ENCODE measurements at regions not wholly inside any gene's neighbourhood (a gene's known extent, or its start where the extent isn't known, plus 50 kb on each side); places are given as distances from the start of the nearest gene placed in this dataset.

GRCh38 chr6:66623050-66623449 lies 916.0 kb upstream of the EYS start:
- CTCF ChIA-PET, result interaction anchor here (1.0 kb wide), 1 partner anchor 39 kb away, joined by 4 read pairs; no protein-coding TSS in a partner anchor
- H3K27ac ChIP-seq (ENCODE audit: extremely low read depth, low read depth, low read length), result no peak overlapping the region

GRCh38 chr6:66605971-66606370 lies 898.9 kb upstream of the EYS start:
- no peak for TF ChIP-seq YY2 (tag by site-specific recombination; IDR thresholded peaks at IDR 0.05)
- no peak for TF ChIP-seq WT1 (tag by site-specific recombination; IDR thresholded peaks at IDR 0.05)
- TF ChIP-seq ZNF2 (tag by site-specific recombination; IDR thresholded peaks at IDR 0.05), result no peak
- TF ChIP-seq ZNF530 (tag by site-specific recombination; IDR thresholded peaks at IDR 0.05; ENCODE audit: low read depth), result no peak
- no peak for TF ChIP-seq ZNF280D (tag by site-specific recombination; IDR thresholded peaks at IDR 0.05)
- no peak for TF ChIP-seq ZBTB44 (tag by site-specific recombination; IDR thresholded peaks at IDR 0.05)
- TF ChIP-seq SCRT1 (tag by site-specific recombination; IDR thresholded peaks at IDR 0.05; ENCODE audit: borderline replicate concordance), result no peak
- TF ChIP-seq PRDM1 (tag by site-specific recombination; IDR thresholded peaks at IDR 0.05), result no peak
- TF ChIP-seq ZNF837 (tag by site-specific recombination; IDR thresholded peaks at IDR 0.05), result no peak
- TF ChIP-seq, protein P1, sequence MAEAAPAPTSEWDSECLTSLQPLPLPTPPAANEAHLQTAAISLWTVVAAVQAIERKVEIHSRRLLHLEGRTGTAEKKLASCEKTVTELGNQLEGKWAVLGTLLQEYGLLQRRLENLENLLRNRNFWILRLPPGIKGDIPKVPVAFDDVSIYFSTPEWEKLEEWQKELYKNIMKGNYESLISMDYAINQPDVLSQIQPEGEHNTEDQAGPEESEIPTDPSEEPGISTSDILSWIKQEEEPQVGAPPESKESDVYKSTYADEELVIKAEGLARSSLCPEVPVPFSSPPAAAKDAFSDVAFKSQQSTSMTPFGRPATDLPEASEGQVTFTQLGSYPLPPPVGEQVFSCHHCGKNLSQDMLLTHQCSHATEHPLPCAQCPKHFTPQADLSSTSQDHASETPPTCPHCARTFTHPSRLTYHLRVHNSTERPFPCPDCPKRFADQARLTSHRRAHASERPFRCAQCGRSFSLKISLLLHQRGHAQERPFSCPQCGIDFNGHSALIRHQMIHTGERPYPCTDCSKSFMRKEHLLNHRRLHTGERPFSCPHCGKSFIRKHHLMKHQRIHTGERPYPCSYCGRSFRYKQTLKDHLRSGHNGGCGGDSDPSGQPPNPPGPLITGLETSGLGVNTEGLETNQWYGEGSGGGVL (tag by site-specific recombination; IDR thresholded peaks at IDR 0.05), result no peak
- TF ChIP-seq GLIS2 (tag by site-specific recombination; IDR thresholded peaks at IDR 0.05), result no peak
- TF ChIP-seq INSM2 (tag by site-specific recombination; IDR thresholded peaks at IDR 0.05), result no peak
- TF ChIP-seq, protein P2, sequence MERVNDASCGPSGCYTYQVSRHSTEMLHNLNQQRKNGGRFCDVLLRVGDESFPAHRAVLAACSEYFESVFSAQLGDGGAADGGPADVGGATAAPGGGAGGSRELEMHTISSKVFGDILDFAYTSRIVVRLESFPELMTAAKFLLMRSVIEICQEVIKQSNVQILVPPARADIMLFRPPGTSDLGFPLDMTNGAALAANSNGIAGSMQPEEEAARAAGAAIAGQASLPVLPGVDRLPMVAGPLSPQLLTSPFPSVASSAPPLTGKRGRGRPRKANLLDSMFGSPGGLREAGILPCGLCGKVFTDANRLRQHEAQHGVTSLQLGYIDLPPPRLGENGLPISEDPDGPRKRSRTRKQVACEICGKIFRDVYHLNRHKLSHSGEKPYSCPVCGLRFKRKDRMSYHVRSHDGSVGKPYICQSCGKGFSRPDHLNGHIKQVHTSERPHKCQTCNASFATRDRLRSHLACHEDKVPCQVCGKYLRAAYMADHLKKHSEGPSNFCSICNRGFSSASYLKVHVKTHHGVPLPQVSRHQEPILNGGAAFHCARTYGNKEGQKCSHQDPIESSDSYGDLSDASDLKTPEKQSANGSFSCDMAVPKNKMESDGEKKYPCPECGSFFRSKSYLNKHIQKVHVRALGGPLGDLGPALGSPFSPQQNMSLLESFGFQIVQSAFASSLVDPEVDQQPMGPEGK (tag by site-specific recombination; IDR thresholded peaks at IDR 0.05), result no peak
- TF ChIP-seq ZNF76 (tag by site-specific recombination; IDR thresholded peaks at IDR 0.05; ENCODE audit: borderline replicate concordance, low read depth), result no peak
- no peak for TF ChIP-seq OSR2 (tag by site-specific recombination; IDR thresholded peaks at IDR 0.05)
- TF ChIP-seq ZNF560 (tag by site-specific recombination; IDR thresholded peaks at IDR 0.05; ENCODE audit: borderline replicate concordance), result no peak
- no peak for TF ChIP-seq ZNF654 (tag by site-specific recombination; IDR thresholded peaks at IDR 0.05; ENCODE audit: low read depth)
- TF ChIP-seq ZBTB48 (tag by site-specific recombination; IDR thresholded peaks at IDR 0.05), result no peak
- POLR2A ChIA-PET, result no interaction called here
- Histone ChIP-seq H3K27ac (ENCODE audit: extremely low read depth, low read depth, low read length) (no peak overlapping the region), H3K4me3 (ENCODE audit: low read depth, low read length) (no peak overlapping the region), H3K4me1 (ENCODE audit: control insufficient read depth, insufficient read depth, low read length) (no peaks in the 10 kb centered on the region), H3K9me3 (ENCODE audit: control insufficient read depth, insufficient read depth, low read depth, low read length) (no peaks in the 10 kb centered on the region), H3K36me3 (ENCODE audit: control insufficient read depth in 2 of 2, insufficient read depth in 1 of 2, low read length in 2 of 2) (no peaks in the 10 kb centered on the region)
- CTCF ChIA-PET, result no interaction called here

More at GRCh38 chr6:66623050-66623449, 916.0 kb upstream of the EYS start:
- TF ChIP-seq EGR2 (tag by site-specific recombination; IDR thresholded peaks at IDR 0.05; ENCODE audit: low read depth) (no peak), ZNF670 (tag by site-specific recombination; IDR thresholded peaks at IDR 0.05; ENCODE audit: low read depth) (no peak), ZNF664 (tag by site-specific recombination; IDR thresholded peaks at IDR 0.05) (no peak), FEZF1 (tag by site-specific recombination; IDR thresholded peaks at IDR 0.05) (no peak), ZNF174 (tag by site-specific recombination; IDR thresholded peaks at IDR 0.05) (no peak), ZNF169 (tag by site-specific recombination; IDR thresholded peaks at IDR 0.05) (no peak), ZNF645 (tag by site-specific recombination; IDR thresholded peaks at IDR 0.05) (no peak), ZNF514 (tag by site-specific recombination; IDR thresholded peaks at IDR 0.05) (no peak), ZNF2 (tag by site-specific recombination; IDR thresholded peaks at IDR 0.05) (no peak), ZNF423 (tag by site-specific recombination; IDR thresholded peaks at IDR 0.05) (no peak), ZNF837 (tag by site-specific recombination; IDR thresholded peaks at IDR 0.05) (no peak)
- POLR2A ChIA-PET, result no interaction called here
- H3K4me1 ChIP-seq (ENCODE audit: control insufficient read depth, insufficient read depth, low read length), result no peaks in the 10 kb centered on the region
- H3K36me3 ChIP-seq (ENCODE audit: control insufficient read depth in 2 of 2, insufficient read depth in 1 of 2, low read length in 2 of 2), result no peaks in the 10 kb centered on the region
- H3K4me3 ChIP-seq (ENCODE audit: low read depth, low read length), result no peak overlapping the region
- H3K9me3 ChIP-seq (ENCODE audit: control insufficient read depth, insufficient read depth, low read depth, low read length), result no peaks in the 10 kb centered on the region

Measured in HEK293 (cell line).